ENCODE measurements at regions not wholly inside any gene's neighbourhood (a gene's known extent, or its start where the extent isn't known, plus 50 kb on each side); places are given as distances from the start of the nearest gene placed in this dataset.

DNA sequence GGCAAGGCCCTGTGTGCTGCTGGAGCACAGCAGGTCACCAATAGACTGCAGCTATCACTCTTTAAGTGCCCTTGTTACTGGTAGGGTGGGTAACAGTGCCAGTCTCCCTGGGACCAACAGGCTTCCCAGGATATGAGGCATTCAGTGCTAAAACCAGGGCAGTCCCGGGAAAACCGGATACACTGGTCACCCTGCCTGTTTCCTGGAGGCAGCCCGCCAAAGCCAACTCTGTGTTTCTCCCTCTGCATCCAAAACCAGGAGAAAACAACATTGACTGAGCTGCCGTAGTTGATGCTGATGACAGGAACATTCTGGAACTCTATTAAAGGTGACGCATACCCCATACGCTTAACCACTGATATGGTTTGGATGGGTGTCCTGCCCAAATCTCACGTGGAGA lies 149.1 kb downstream of the SHANK2 start:
- TF ChIP-seq, protein P1, sequence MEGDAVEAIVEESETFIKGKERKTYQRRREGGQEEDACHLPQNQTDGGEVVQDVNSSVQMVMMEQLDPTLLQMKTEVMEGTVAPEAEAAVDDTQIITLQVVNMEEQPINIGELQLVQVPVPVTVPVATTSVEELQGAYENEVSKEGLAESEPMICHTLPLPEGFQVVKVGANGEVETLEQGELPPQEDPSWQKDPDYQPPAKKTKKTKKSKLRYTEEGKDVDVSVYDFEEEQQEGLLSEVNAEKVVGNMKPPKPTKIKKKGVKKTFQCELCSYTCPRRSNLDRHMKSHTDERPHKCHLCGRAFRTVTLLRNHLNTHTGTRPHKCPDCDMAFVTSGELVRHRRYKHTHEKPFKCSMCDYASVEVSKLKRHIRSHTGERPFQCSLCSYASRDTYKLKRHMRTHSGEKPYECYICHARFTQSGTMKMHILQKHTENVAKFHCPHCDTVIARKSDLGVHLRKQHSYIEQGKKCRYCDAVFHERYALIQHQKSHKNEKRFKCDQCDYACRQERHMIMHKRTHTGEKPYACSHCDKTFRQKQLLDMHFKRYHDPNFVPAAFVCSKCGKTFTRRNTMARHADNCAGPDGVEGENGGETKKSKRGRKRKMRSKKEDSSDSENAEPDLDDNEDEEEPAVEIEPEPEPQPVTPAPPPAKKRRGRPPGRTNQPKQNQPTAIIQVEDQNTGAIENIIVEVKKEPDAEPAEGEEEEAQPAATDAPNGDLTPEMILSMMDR (IDR thresholded peaks at IDR 0.05; ENCODE audit: borderline replicate concordance, extremely low read depth, low read length, poor library complexity, severe bottlenecking), result no peak
- no peak for TF ChIP-seq EZH2 (IDR thresholded peaks at IDR 0.05; ENCODE audit: borderline replicate concordance, low read depth, low read length, severe bottlenecking)

All from DND-41 (cell line).